Sigmoid colon (tissue), 6 donors: ENCODE measurements at regions not wholly inside any gene's neighbourhood (a gene's known extent, or its start where the extent isn't known, plus 50 kb on each side); places are given as distances from the start of the nearest gene placed in this dataset.
A peak's percentile ranks its signal among the peaks of the same experiment; 100 is the strongest.

ENCODE experiments used
- DNase-seq: peaks from one replicate; pipeline ENCODE4 v3.0.0-alpha.2; 2019
- H3K27ac ChIP-seq, 4 donors: fragments of 200-600 bp; sonication (generic); one replicate each; pipeline ENCODE4 v1.5.1; 2016 to 2019; ENCODE audit warnings: mild to moderate bottlenecking in 1 of 4
- H3K27me3 ChIP-seq, 3 donors: fragments of 200-600 bp; sonication (generic); one replicate each; pipeline ENCODE4 v1.5.1; 2019; ENCODE audit warnings: mild to moderate bottlenecking in 1 of 3
- H3K36me3 ChIP-seq, 4 donors: fragments of 200-600 bp; sonication (generic); one replicate each; pipeline ENCODE4 v1.5.1; 2016 to 2019
- H3K4me1 ChIP-seq, 4 donors: fragments of 200-600 bp; sonication (generic); one replicate each; pipeline ENCODE4 v1.5.1; 2017 to 2019
- H3K4me3 ChIP-seq, 4 donors: fragments of 200-600 bp; sonication (generic); one replicate each; pipeline ENCODE4 v1.5.1; 2017 to 2019; ENCODE audit warnings: mild to moderate bottlenecking in 2 of 4, moderate library complexity in 1 of 4
- H3K9me3 ChIP-seq, 4 donors: fragments of 200-600 bp in 3 of 4; sonication (generic) in 3 of 4; one replicate each; pipeline versions ENCODE4 v1.5.1 to v1.6.1; 2013 to 2019
- CTCF ChIP-seq, 4 experiments: fragments of 450-650 bp in 3 of 4; fragments of 200-600 bp in 1 of 4; IDR thresholded peaks; one replicate each; pipeline ENCODE4 v1.5.1; 2016 to 2019; ENCODE audit warnings: antibody characterized with exemption in 4 of 4, mild to moderate bottlenecking in 3 of 4, moderate library complexity in 2 of 4
- EP300 ChIP-seq, 4 donors: sonication (generic); formaldehyde crosslinking; IDR thresholded peaks; one replicate each; pipeline ENCODE4 v1.6.1; 2017; ENCODE audit warnings: antibody characterized with exemption in 4 of 4
- POLR2A ChIP-seq, 2 donors: fragments of 450-650 bp; IDR thresholded peaks; one replicate each; pipeline ENCODE4 v1.6.1; 2016; ENCODE audit warnings: antibody characterized with exemption in 2 of 2, mild to moderate bottlenecking in 2 of 2, moderate library complexity in 2 of 2
- POLR2AphosphoS5 ChIP-seq, 4 donors: sonication (generic); formaldehyde crosslinking; IDR thresholded peaks; one replicate each; pipeline ENCODE4 v1.6.1; 2017; ENCODE audit warnings: antibody characterized with exemption in 4 of 4
- WGBS, 2 donors: extraction: QIAGEN DNeasy Blood & Tissue Kit; methylation state at CpG; one replicate each; pipeline ENCODE4 v1.1.7; 2013; 5-methylcytosine and 5-hydroxymethylcytosine counted together
- intact Hi-C: fragments of 100-400 bp; cut with DNase I; formaldehyde crosslinking; loops from one replicate; pipeline ENCODE4 v1.15.1; 2023
- donor health status: healthy with polysubstance abuse.
- donor health status: healthy.

- 67 to 70% methylated on average over 5 of the region's 5 CpGs for WGBS, 2 donors
- H3K4me1 ChIP-seq: peaks cover 0 to 14% (median 12%) of the 10 kb centered on the region in 4 donors
- H3K27me3 ChIP-seq: no peaks in the 10 kb centered on the region
- peak overlapping the region in 3 of 4 donors; percentile 13 to 36 (median 23) for H3K27ac ChIP-seq
- TF ChIP-seq POLR2AphosphoS5 (IDR thresholded peaks at IDR 0.05) (peak in 3 of 4 donors; percentile 18 to 56 (median 36)), CTCF (IDR thresholded peaks at IDR 0.05) (no peak), POLR2A (IDR thresholded peaks at IDR 0.05) (no peak), EP300 (IDR thresholded peaks at IDR 0.05) (no peak)
- no peak overlapping the region for H3K4me3 ChIP-seq
- no peaks in the 10 kb centered on the region for H3K9me3 ChIP-seq
- H3K36me3 ChIP-seq: no peaks in the 10 kb centered on the region
- intact Hi-C loops: loop anchor here (5.0 kb wide), 1 partner anchor 846 kb away; the partner anchor contains the start of gene MARCKS
- no peak for DNase-seq
Observed at GRCh38 chr6:113011801-113012200, 664.7 kb downstream of the RFPL4B start.

GRCh38 chr6:113015249-113015648, 668.1 kb downstream of the RFPL4B start:
- no peaks in the 10 kb centered on the region for H3K9me3 ChIP-seq
- DNase-seq: no peak
- H3K27me3 ChIP-seq: no peaks in the 10 kb centered on the region
- H3K36me3 ChIP-seq: no peaks in the 10 kb centered on the region
- peaks cover 0 to 28% (median 26%) of the 10 kb centered on the region in 4 donors for H3K4me1 ChIP-seq
- TF ChIP-seq POLR2A (IDR thresholded peaks at IDR 0.05) (no peak), POLR2AphosphoS5 (IDR thresholded peaks at IDR 0.05) (peak in 1 of 4 donors; percentile 13)
- intact Hi-C loops: no loop called here
- 65 to 70% methylated on average over 8 of the region's 8 CpGs for whole genome bisulfite sequencing, 2 donors
- no peak overlapping the region for H3K27ac ChIP-seq
- H3K4me3 ChIP-seq: no peak overlapping the region

GRCh38 chr6:113017353-113017752, 670.2 kb downstream of the RFPL4B start:
- Histone ChIP-seq H3K9me3 (no peaks in the 10 kb centered on the region), H3K4me3 (no peak overlapping the region), H3K36me3 (no peaks in the 10 kb centered on the region), H3K27me3 (no peaks in the 10 kb centered on the region), H3K4me1 (peaks cover 0 to 18% (median 14%) of the 10 kb centered on the region in 4 donors), H3K27ac (no peak overlapping the region)
- intact Hi-C loops: no loop called here
- TF ChIP-seq CTCF (IDR thresholded peaks at IDR 0.05) (no peak), POLR2AphosphoS5 (IDR thresholded peaks at IDR 0.05) (no peak), EP300 (IDR thresholded peaks at IDR 0.05) (no peak), POLR2A (IDR thresholded peaks at IDR 0.05) (no peak)
- DNase-seq: no peak
- 93 to 94% methylated on average over 2 of the region's 2 CpGs for WGBS, 2 donors

GRCh38 chr6:113018351-113019151, 671.4 kb downstream of the RFPL4B start:
- 13 to 55% methylated on average over 5 of the region's 5 CpGs for WGBS, 2 donors
- Histone ChIP-seq H3K27ac (peak overlapping the region; percentile 44 to 68 (median 51)), H3K4me3 (no peak overlapping the region), H3K36me3 (no peaks in the 10 kb centered on the region), H3K27me3 (no peaks in the 10 kb centered on the region), H3K9me3 (no peaks in the 10 kb centered on the region), H3K4me1 (peaks cover 0 to 18% (median 12%) of the 10 kb centered on the region in 4 donors)
- TF ChIP-seq POLR2AphosphoS5 (IDR thresholded peaks at IDR 0.05) (peak in 2 of 4 donors; percentile 16 to 33), POLR2A (IDR thresholded peaks at IDR 0.05) (no peak), CTCF (IDR thresholded peaks at IDR 0.05) (no peak)
- intact Hi-C loops: no loop called here
- DNase-seq: peak; percentile 55

- Histone ChIP-seq H3K4me3 (no peak overlapping the region), H3K9me3 (no peaks in the 10 kb centered on the region), H3K27me3 (no peaks in the 10 kb centered on the region), H3K4me1 (peaks cover 0 to 18% (median 12%) of the 10 kb centered on the region in 4 donors), H3K36me3 (no peaks in the 10 kb centered on the region), H3K27ac (peak overlapping the region; percentile 44 to 68 (median 51))
- no peak for DNase-seq
- TF ChIP-seq POLR2A (IDR thresholded peaks at IDR 0.05) (no peak), CTCF (IDR thresholded peaks at IDR 0.05) (no peak), POLR2AphosphoS5 (IDR thresholded peaks at IDR 0.05) (no peak), EP300 (IDR thresholded peaks at IDR 0.05) (no peak)
- 76 to 84% methylated on average over 3 of the region's 3 CpGs for WGBS, 2 donors
- intact Hi-C loops: no loop called here
Observed at GRCh38 chr6:113019176-113019575, 672.0 kb downstream of the RFPL4B start.
